GM10266 (cell line): ENCODE measurements at regions not wholly inside any gene's neighbourhood (a gene's known extent, or its start where the extent isn't known, plus 50 kb on each side); places are given as distances from the start of the nearest gene placed in this dataset.

Experiments
- DNase-seq: peaks from one replicate; pipeline ENCODE4 v3.0.0; 2012; ENCODE audit errors: extremely low spot score
- TF ChIP-seq, protein P1 (sequence below): IDR thresholded peaks from 2 replicates; pipeline ENCODE4 v1.5.1; 2012; ENCODE audit warnings: mild to moderate bottlenecking, low read depth; ENCODE audit not compliant: control insufficient read depth, insufficient read depth; ENCODE audit errors: missing control alignments

- DNase-seq, result no peak
- TF ChIP-seq, protein P1, sequence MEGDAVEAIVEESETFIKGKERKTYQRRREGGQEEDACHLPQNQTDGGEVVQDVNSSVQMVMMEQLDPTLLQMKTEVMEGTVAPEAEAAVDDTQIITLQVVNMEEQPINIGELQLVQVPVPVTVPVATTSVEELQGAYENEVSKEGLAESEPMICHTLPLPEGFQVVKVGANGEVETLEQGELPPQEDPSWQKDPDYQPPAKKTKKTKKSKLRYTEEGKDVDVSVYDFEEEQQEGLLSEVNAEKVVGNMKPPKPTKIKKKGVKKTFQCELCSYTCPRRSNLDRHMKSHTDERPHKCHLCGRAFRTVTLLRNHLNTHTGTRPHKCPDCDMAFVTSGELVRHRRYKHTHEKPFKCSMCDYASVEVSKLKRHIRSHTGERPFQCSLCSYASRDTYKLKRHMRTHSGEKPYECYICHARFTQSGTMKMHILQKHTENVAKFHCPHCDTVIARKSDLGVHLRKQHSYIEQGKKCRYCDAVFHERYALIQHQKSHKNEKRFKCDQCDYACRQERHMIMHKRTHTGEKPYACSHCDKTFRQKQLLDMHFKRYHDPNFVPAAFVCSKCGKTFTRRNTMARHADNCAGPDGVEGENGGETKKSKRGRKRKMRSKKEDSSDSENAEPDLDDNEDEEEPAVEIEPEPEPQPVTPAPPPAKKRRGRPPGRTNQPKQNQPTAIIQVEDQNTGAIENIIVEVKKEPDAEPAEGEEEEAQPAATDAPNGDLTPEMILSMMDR, result no peak
Measured at GRCh38 chr5:28219539-28219938, 1181.2 kb upstream of the CDH9 start.

DNA sequence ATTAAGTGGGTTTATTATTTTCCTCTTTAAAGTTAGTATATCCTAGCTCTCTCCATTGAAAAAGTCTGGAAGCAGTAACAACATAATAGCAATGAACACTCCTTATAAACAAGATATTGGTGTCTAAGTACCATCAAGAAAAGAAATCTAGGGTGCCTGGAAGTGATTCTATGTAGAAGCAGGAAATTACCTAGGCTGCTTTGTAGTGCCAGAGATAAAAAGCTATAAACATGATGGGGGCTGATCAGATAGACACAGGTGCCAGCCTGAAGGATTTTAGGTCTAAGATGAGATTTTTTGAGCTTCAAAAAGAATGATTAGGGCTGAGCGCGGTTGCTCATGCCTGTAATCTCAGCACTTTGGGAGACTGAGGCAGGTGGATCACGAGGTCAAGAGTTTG, 1179.3 kb upstream of the CDH9 start:
- TF ChIP-seq, protein P1, result no peak
- no peak for DNase-seq

GRCh38 chr5:28216939-28217360, 1178.6 kb upstream of the CDH9 start:
- TF ChIP-seq, protein P1, result no peak
- no peak for DNase-seq

DNA sequence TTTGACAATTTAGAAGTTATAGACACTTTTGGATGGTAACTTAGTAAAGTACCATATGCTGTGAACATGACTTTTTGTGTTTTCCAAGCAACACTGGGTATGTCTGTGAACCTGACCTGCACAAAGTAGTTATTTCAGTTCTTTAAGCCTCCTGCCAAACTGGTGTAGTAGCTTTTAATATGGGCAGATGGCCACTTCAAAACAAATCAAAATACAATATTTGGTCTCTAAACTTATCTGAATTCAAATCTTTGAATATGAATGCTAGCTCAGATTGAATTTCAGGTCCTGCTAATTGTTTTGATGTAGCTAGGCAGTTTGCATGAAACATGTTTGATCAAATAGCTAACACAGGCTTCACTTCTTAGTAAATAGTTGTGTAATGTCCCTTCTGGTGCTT, 1176.7 kb upstream of the CDH9 start:
- TF ChIP-seq, protein P1, result no peak
- DNase-seq, result no peak

GRCh38 chr5:28214292-28214691, 1175.9 kb upstream of the CDH9 start:
- DNase-seq, result no peak
- TF ChIP-seq, protein P1, result no peak

GRCh38 chr5:28208356-28208755, 1170.0 kb upstream of the CDH9 start:
- TF ChIP-seq, protein P1, result no peak
- no peak for DNase-seq

- TF ChIP-seq, protein P1, result no peak
- no peak for DNase-seq
Measured at GRCh38 chr5:28190011-28190410, 1151.6 kb upstream of the CDH9 start.

DNA sequence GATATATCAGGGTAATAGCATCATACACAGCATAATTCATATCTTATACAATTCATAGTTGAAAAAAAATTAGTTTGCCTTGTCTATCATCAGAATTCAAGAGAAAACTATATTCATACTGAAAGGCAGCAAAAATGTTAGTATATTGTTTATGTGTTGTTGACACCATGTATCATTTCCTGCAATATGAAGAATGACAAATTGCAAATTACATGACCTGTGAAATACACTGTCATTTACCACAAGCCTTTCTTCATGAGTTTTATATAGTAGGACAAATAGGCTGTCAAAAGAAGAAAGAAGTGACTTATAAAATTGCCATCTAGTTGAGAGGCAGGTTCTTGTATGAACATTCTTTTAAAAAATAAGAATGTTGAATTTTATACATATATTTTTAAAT, 1136.3 kb upstream of the CDH9 start:
- TF ChIP-seq, protein P1, result no peak
- DNase-seq, result no peak
